T-cell (primary cell): ENCODE measurements at regions not wholly inside any gene's neighbourhood (a gene's known extent, or its start where the extent isn't known, plus 50 kb on each side); places are given as distances from the start of the nearest gene placed in this dataset.

Source experiments
- ATAC-seq, 4 experiments: fragments of 200-7000 bp in 3 of 4; fragments of 150-1000 bp in 1 of 4; cut with Tn5 transposase; replicated peaks in 1 of 4; 1 replicate in 3 of 4; 2 replicates in 1 of 4; pipeline ENCODE4 v1.10.0; 2021; ENCODE audit warnings: moderate library complexity in 3 of 4, mild to moderate bottlenecking in 2 of 4, moderate number of reproducible peaks in 1 of 4
- CTCF ChIA-PET, 2 donors: fragments of 300-600 bp; sonication (Branson Sonifier 250); formaldehyde crosslinking; loops; one replicate each; lab custom pipeline; 2022; ENCODE audit warnings: antibody characterized with exemption in 2 of 2; lab: Charles Lee
- POLR2A ChIA-PET, 2 donors: fragments of 300-600 bp; sonication (Branson Sonifier 250); formaldehyde crosslinking; loops; one replicate each; lab custom pipeline; 2022; ENCODE audit warnings: antibody characterized with exemption in 2 of 2; lab: Charles Lee
- DNase-seq, 35 experiments: peaks; one replicate each; pipeline versions ENCODE4 v3.0.0 to v3.0.0-alpha.2; 2013 to 2023
- H3K27ac ChIP-seq: one replicate; pipeline ENCODE4 v1.5.1; 2013; ENCODE audit warnings: low read length
- H3K27me3 ChIP-seq, 2 experiments: replicated peaks in 1 of 2; 1 replicate in 1 of 2; 2 replicates in 1 of 2; pipeline versions ENCODE4 v1.6.1 to v1.7.0; 2013; ENCODE audit warnings: low read length in 1 of 2, mixed read lengths in 1 of 2; ENCODE audit not compliant: control insufficient read depth in 2 of 2, insufficient read depth in 2 of 2; ENCODE audit errors: extremely low read depth in 1 of 2
- H3K36me3 ChIP-seq, 2 donors: 1 replicate in 1 of 2; 2 replicates in 1 of 2; pipeline versions ENCODE4 v1.6.1 to v1.7.0; 2013; ENCODE audit warnings: low read length in 1 of 2; ENCODE audit not compliant: control insufficient read depth in 2 of 2, insufficient read depth in 1 of 2; ENCODE audit errors: extremely low read depth in 1 of 2
- H3K4me1 ChIP-seq, 2 experiments: 1 replicate in 1 of 2; 2 replicates in 1 of 2; pipeline versions ENCODE4 v1.6.1 to v1.7.0; 2013; ENCODE audit warnings: low read length in 2 of 2, mixed read lengths in 1 of 2; ENCODE audit not compliant: insufficient read depth in 2 of 2, control insufficient read depth in 1 of 2; ENCODE audit errors: extremely low read depth in 1 of 2
- H3K4me3 ChIP-seq, 2 donors: 1 replicate in 1 of 2; 2 replicates in 1 of 2; pipeline versions ENCODE4 v1.5.1 to v1.7.0; 2013; ENCODE audit warnings: mild to moderate bottlenecking in 2 of 2, low read length in 1 of 2, moderate library complexity in 1 of 2; ENCODE audit not compliant: control insufficient read depth in 1 of 2; ENCODE audit errors: extremely low read depth in 1 of 2
- H3K9me3 ChIP-seq: 2 replicates; pipeline ENCODE4 v1.7.0; 2013
- H3K27ac Mint-ChIP-seq, 2 donors: one replicate each; pipeline ENCODE4 v1.8.0; 2020 to 2021; ENCODE audit warnings: mild to moderate bottlenecking in 2 of 2, mixed read lengths in 2 of 2
- H3K27me3 Mint-ChIP-seq, 2 donors: one replicate each; pipeline ENCODE4 v1.8.0; 2021 to 2022; ENCODE audit warnings: mixed read lengths in 2 of 2
- H3K36me3 Mint-ChIP-seq: one replicate; pipeline ENCODE4 v1.8.0; 2021; ENCODE audit warnings: mixed read lengths
- H3K4me1 Mint-ChIP-seq, 3 donors: one replicate each; pipeline ENCODE4 v1.8.0; 2020 to 2022; ENCODE audit warnings: mixed read lengths in 3 of 3, mild to moderate bottlenecking in 1 of 3
- H3K4me3 Mint-ChIP-seq, 3 donors: one replicate each; pipeline ENCODE4 v1.8.0; 2020 to 2022; ENCODE audit warnings: mild to moderate bottlenecking in 3 of 3, mixed read lengths in 3 of 3, moderate library complexity in 3 of 3
- H3K9me3 Mint-ChIP-seq, 3 donors: one replicate each; pipeline ENCODE4 v1.8.0; 2020 to 2022; ENCODE audit warnings: mixed read lengths in 3 of 3
- WGBS: methylation state at CpG from one replicate; pipeline ENCODE4 v1.1.5; 2013; ENCODE audit warnings: missing lambda C conversion rate; ENCODE audit not compliant: insufficient coverage; 5-methylcytosine and 5-hydroxymethylcytosine counted together

DNA sequence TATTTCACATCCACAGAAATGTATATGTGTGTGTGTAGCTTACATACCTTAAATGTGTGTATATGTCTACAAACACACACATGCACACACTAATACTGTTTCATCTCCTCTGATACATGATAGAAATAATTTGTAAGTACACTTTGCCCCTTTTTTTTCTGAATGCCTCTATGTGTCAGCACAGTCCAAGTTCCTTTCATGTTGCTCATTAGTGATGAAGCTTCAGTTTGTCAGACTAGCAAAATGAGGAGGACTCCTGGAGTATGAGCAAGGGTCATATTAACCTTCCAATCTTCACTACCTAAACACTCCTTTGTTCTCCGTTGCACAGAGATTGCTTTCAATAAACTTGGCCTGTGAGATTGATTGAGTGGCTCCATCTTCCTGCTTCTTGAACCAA, 935.4 kb downstream of the MRPL39 start:
- peaks cover 0 to 5% (median 3%) of the 10 kb centered on the region in 3 donors for H3K9me3 Mint-ChIP-seq
- H3K27me3 ChIP-seq, result no peaks in the 10 kb centered on the region
- no peaks in the 10 kb centered on the region for H3K27me3 Mint-ChIP-seq
- H3K4me1 Mint-ChIP-seq, result no peaks in the 10 kb centered on the region
- H3K9me3 ChIP-seq, result no peaks in the 10 kb centered on the region
- ATAC-seq, result no peak
- H3K27ac Mint-ChIP-seq, result no peak overlapping the region
- H3K4me1 ChIP-seq, result no peaks in the 10 kb centered on the region
- H3K4me3 Mint-ChIP-seq, result no peak overlapping the region
- H3K36me3 Mint-ChIP-seq, result no peaks in the 10 kb centered on the region
- no CpG with 5 or more reads among the region's 1 CpG for WGBS
- no peak overlapping the region for H3K4me3 ChIP-seq
- H3K36me3 ChIP-seq, result no peaks in the 10 kb centered on the region
- no peak overlapping the region for H3K27ac ChIP-seq
- ChIA-PET CTCF (no interaction called here), POLR2A (no interaction called here)
- no peak for DNase-seq

DNA sequence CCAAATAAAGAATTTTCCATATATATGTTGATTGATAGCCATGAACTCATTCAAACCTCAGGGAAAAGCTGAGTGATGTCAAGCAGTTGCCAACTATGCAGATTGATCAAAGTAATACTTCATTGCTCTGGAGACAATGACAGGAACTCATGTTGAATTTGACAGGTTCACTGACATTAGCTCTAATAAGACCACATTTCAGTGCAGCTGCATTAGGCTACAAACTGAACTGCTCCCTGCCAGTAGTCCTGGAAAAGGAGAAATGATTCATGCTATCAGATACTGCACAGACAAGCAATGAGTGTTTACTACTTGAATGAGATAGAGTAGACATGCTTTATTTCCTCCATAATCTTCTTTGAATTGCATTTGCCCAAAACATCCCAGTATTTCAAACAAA, 948.4 kb downstream of the MRPL39 start:
- ATAC-seq (no peak), DNase-seq (no peak)
- Histone ChIP-seq H3K4me3 (no peak overlapping the region), H3K4me1 (no peaks in the 10 kb centered on the region), H3K36me3 (no peaks in the 10 kb centered on the region), H3K27me3 (no peaks in the 10 kb centered on the region), H3K27ac (no peak overlapping the region), H3K9me3 (no peaks in the 10 kb centered on the region)
- H3K27me3 Mint-ChIP-seq, result no peaks in the 10 kb centered on the region
- ChIA-PET POLR2A (no interaction called here), CTCF (no interaction called here)
- H3K9me3 Mint-ChIP-seq, result peaks cover 0 to 3% (median under 1%) of the 10 kb centered on the region in 3 donors
- H3K4me3 Mint-ChIP-seq, result no peak overlapping the region
- H3K27ac Mint-ChIP-seq, result no peak overlapping the region
- no peaks in the 10 kb centered on the region for H3K36me3 Mint-ChIP-seq
- no peaks in the 10 kb centered on the region for H3K4me1 Mint-ChIP-seq

DNA sequence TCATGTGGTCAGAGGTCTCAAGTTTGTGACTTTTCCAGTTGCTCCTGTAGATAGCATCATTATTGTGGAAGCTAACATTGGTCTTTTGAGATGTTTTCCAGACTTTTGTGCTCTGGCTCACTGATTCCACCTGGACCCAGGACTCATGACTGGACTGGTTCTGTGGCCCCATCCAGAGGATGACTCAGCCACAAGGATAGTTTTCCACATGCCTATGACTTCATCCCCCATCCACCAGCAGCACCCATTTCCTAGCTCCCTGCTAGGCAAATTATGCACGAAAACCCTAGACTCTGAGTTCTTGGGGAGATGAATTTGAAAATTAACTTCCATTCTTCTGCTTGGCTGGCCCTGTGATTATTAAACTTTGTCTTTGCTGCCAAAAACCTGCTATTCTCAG, 949.3 kb downstream of the MRPL39 start:
- Mint-ChIP-seq H3K27ac (no peak overlapping the region), H3K4me3 (no peak overlapping the region), H3K27me3 (no peaks in the 10 kb centered on the region), H3K9me3 (peaks cover 0 to 5% (median 3%) of the 10 kb centered on the region in 3 donors), H3K4me1 (no peaks in the 10 kb centered on the region), H3K36me3 (no peaks in the 10 kb centered on the region)
- H3K27me3 ChIP-seq, result no peaks in the 10 kb centered on the region
- no peaks in the 10 kb centered on the region for H3K36me3 ChIP-seq
- no peaks in the 10 kb centered on the region for H3K4me1 ChIP-seq
- no peak overlapping the region for H3K4me3 ChIP-seq
- H3K9me3 ChIP-seq, result no peaks in the 10 kb centered on the region
- whole genome bisulfite sequencing, result no CpG with 5 or more reads among the region's 1 CpG
- no peak overlapping the region for H3K27ac ChIP-seq
- CTCF ChIA-PET, result no interaction called here
- no peak for ATAC-seq
- DNase-seq, result no peak
- POLR2A ChIA-PET, result no interaction called here

DNA sequence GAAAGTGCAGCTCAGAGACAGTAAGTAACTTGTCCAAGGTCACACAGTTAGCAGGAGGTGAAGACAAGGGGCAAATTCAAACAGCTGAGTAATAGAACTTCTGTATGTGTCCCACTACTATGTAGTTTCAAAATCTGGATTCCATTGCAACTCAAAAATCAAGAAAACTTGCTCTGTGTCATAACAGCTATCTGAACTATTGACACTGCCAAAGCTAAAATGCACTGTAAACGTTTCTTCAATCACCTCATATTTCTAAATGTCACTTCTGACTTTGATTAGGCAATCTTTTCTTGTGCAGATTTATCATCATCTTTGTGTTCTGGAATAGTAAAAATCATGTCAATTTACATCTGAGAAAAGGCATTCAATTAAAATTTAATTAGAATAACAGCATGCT, 957.6 kb downstream of the MRPL39 start:
- H3K27ac Mint-ChIP-seq, result no peak overlapping the region
- no peak overlapping the region for H3K4me3 ChIP-seq
- no peaks in the 10 kb centered on the region for H3K4me1 ChIP-seq
- WGBS, result no CpG with 5 or more reads among the region's 1 CpG
- no peaks in the 10 kb centered on the region for H3K4me1 Mint-ChIP-seq
- H3K9me3 ChIP-seq, result no peaks in the 10 kb centered on the region
- no peak for DNase-seq
- ChIA-PET CTCF (no interaction called here), POLR2A (no interaction called here)
- no peaks in the 10 kb centered on the region for H3K27me3 ChIP-seq
- H3K36me3 Mint-ChIP-seq, result no peaks in the 10 kb centered on the region
- no peaks in the 10 kb centered on the region for H3K27me3 Mint-ChIP-seq
- H3K27ac ChIP-seq, result no peak overlapping the region
- no peak overlapping the region for H3K4me3 Mint-ChIP-seq
- no peak for ATAC-seq
- peaks cover 0 to 5% (median 2%) of the 10 kb centered on the region in 3 donors for H3K9me3 Mint-ChIP-seq
- H3K36me3 ChIP-seq, result no peaks in the 10 kb centered on the region

DNA sequence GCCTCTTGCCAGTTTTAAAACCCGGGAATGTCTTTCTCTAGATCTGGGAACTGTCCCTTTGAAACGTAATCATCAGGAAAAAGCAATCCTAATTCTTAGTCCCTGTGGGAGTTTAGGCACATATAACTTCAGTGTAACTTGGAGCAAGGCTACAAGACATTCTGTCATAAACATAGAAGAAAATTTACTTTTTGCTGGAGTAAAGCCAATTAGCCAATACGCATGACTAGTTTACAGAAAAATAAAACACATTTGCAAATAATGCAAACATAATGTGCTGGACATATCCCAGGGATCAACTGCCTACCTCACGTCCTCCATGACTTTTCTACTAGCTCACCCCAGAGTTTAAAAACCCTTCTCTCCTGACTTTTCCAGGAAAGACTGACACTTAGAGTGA, 970.6 kb downstream of the MRPL39 start:
- Mint-ChIP-seq H3K36me3 (no peaks in the 10 kb centered on the region), H3K27me3 (no peaks in the 10 kb centered on the region), H3K9me3 (peaks cover 0 to 3% (median 0%) of the 10 kb centered on the region in 3 donors), H3K4me3 (no peak overlapping the region), H3K4me1 (no peaks in the 10 kb centered on the region), H3K27ac (no peak overlapping the region)
- H3K27me3 ChIP-seq, result no peaks in the 10 kb centered on the region
- no peak overlapping the region for H3K4me3 ChIP-seq
- no peaks in the 10 kb centered on the region for H3K36me3 ChIP-seq
- no peak overlapping the region for H3K27ac ChIP-seq
- CTCF ChIA-PET, result no interaction called here
- no peaks in the 10 kb centered on the region for H3K9me3 ChIP-seq
- ATAC-seq (no peak), DNase-seq (no peak)
- POLR2A ChIA-PET, result no interaction called here
- whole genome bisulfite sequencing, result 86% methylated on average over 1 of the region's 4 CpGs
- H3K4me1 ChIP-seq, result no peaks in the 10 kb centered on the region

DNA sequence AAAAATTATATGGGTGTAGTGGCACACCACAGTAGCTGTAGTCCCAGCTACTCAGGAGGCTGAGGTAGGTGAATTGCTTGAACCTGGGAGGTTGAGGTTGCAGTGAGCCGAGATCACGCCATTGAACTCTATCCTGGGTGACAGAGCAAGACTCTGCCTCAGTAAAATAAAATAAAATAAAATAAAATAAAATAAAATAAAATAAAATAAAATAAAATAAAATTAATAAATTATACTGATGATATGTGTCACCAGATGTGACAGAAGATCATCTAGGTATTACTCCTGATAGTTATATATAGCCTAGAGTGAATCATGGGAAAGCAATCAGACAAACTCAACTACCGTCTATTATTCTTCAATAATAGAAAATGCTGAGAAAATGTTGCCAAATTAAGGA, 972.5 kb downstream of the MRPL39 start:
- POLR2A ChIA-PET, result no interaction called here
- no peak overlapping the region for H3K27ac Mint-ChIP-seq
- ATAC-seq, result no peak

DNA sequence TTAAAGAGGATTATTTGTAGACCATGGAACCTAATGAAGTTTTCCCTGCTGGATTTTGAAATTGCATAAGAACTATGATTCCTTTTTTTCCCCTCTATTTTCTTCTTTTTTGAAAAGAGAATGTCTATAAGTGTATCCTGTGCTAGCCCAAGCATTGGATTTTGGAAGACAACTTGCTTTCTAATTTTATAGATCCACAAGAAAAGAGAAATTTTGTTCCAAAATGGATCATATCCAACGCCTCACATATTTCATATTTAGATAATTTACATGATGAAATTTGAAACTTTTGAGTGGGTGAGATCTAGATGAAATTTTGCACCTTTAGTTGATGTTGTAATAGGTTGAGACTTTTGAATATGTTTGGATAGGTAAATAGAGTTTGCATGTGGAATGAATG, 978.7 kb downstream of the MRPL39 start:
- no CpG with 5 or more reads among the region's 1 CpG for WGBS
- peaks cover 0 to 4% (median 0%) of the 10 kb centered on the region in 3 donors for H3K9me3 Mint-ChIP-seq
- H3K36me3 Mint-ChIP-seq, result no peaks in the 10 kb centered on the region

More for the DNA sequence above, 972.5 kb downstream of the MRPL39 start:
- Mint-ChIP-seq H3K9me3 (peaks cover 0 to 4% (median 0%) of the 10 kb centered on the region in 3 donors), H3K4me3 (no peak overlapping the region), H3K36me3 (no peaks in the 10 kb centered on the region), H3K4me1 (no peaks in the 10 kb centered on the region), H3K27me3 (no peaks in the 10 kb centered on the region)
- no peak overlapping the region for H3K27ac ChIP-seq
- WGBS, result no CpG with 5 or more reads among the region's 3 CpGs
- CTCF ChIA-PET, result interaction anchor here in 1 of 2 donors (1.0 kb wide), 1 partner anchor 18 kb away, joined by 5 read pairs; no protein-coding TSS in a partner anchor
- DNase-seq, result no peak
- H3K36me3 ChIP-seq, result no peaks in the 10 kb centered on the region
- no peaks in the 10 kb centered on the region for H3K4me1 ChIP-seq
- no peaks in the 10 kb centered on the region for H3K27me3 ChIP-seq
- no peak overlapping the region for H3K4me3 ChIP-seq
- no peaks in the 10 kb centered on the region for H3K9me3 ChIP-seq

More for the DNA sequence above, 978.7 kb downstream of the MRPL39 start:
- CTCF ChIA-PET, result no interaction called here
- H3K36me3 ChIP-seq, result no peaks in the 10 kb centered on the region
- H3K4me1 Mint-ChIP-seq, result no peaks in the 10 kb centered on the region
- H3K4me3 ChIP-seq, result no peak overlapping the region
- H3K27ac Mint-ChIP-seq, result no peak overlapping the region
- DNase-seq (no peak), ATAC-seq (no peak)
- H3K27me3 ChIP-seq, result no peaks in the 10 kb centered on the region
- H3K27ac ChIP-seq, result no peak overlapping the region
- no peak overlapping the region for H3K4me3 Mint-ChIP-seq
- H3K9me3 ChIP-seq, result no peaks in the 10 kb centered on the region
- POLR2A ChIA-PET, result interaction anchor here in 1 of 2 donors (0.9 kb wide), 1 partner anchor 17 kb away, joined by 3 read pairs; no protein-coding TSS in a partner anchor
- H3K4me1 ChIP-seq, result no peaks in the 10 kb centered on the region
- H3K27me3 Mint-ChIP-seq, result no peaks in the 10 kb centered on the region
